A549 (cell line): ENCODE measurements at regions not wholly inside any gene's neighbourhood (a gene's known extent, or its start where the extent isn't known, plus 50 kb on each side); places are given as distances from the start of the nearest gene placed in this dataset.
A peak's percentile ranks its signal among the peaks of the same experiment; 100 is the strongest.

Experiments
- ATAC-seq, 2 experiments: fragments of 200-7000 bp in 1 of 2; fragments of >200 bp in 1 of 2; cut with Nextera tagmentation in 1 of 2; cut with Tn5 transposase in 1 of 2; 3 replicates each; pipeline versions ENCODE4 v1.8.0 to v1.9.1; 2018 to 2020; ENCODE audit warnings: mild to moderate bottlenecking in 1 of 2, moderate library complexity in 1 of 2
- CTCF ChIA-PET: fragments of 300-600 bp; sonication (Branson Sonifier 250); formaldehyde crosslinking; extraction: SDS; loops from one replicate; lab custom pipeline; 2021; ENCODE audit warnings: antibody characterized with exemption, inconsistent platforms; lab: Yijun Ruan, JAX
- POLR2A ChIA-PET: fragments of 350-600 bp; formaldehyde crosslinking; extraction: SDS; loops from one replicate; lab custom pipeline; 2021; ENCODE audit warnings: antibody characterized with exemption, inconsistent platforms; lab: Yijun Ruan, JAX
- DNase-seq, 2 experiments: peaks; one replicate each; pipeline versions ENCODE4 v3.0.0 to v3.0.0-alpha.2; 2011 to 2016; ENCODE audit warnings: low read depth in 1 of 2, low spot score in 1 of 2
- FAIRE-seq: peaks from 2 replicates; lab custom pipeline; 2011; peaks lifted over from hg19 to GRCh38; lab: Jason Lieb, UNC
- H3K27ac ChIP-seq, 2 experiments: fragments of >200 bp; sonication (Bioruptor Twin); formaldehyde crosslinking; 3 replicates each; pipeline ENCODE4 v1.5.1; 2016 to 2017
- H3K4me1 ChIP-seq: fragments of >200 bp; sonication (Bioruptor Twin); formaldehyde crosslinking; 3 replicates; pipeline ENCODE4 v1.6.1; 2016
- H3K4me2 ChIP-seq: fragments of >200 bp; sonication (Bioruptor Twin); formaldehyde crosslinking; 3 replicates; pipeline ENCODE4 v1.6.1; 2016
- H3K4me3 ChIP-seq: fragments of >200 bp; sonication (Bioruptor Twin); formaldehyde crosslinking; 3 replicates; pipeline ENCODE4 v1.5.1; 2016
- H3K9me3 ChIP-seq: fragments of >200 bp; sonication (Bioruptor Twin); formaldehyde crosslinking; 3 replicates; pipeline ENCODE4 v1.6.1; 2016
- BHLHE40 ChIP-seq: IDR thresholded peaks from 2 replicates; pipeline ENCODE4 v1.6.1; 2012; ENCODE audit warnings: low read depth, low read length, inconsistent platforms
- CBX8 ChIP-seq: fragments of 200-600 bp; sonication (generic); IDR thresholded peaks from 2 replicates; pipeline ENCODE4 v1.6.1; 2016
- CHD2 ChIP-seq: fragments of 150-350 bp; IDR thresholded peaks from 2 replicates; pipeline ENCODE4 v1.6.1; 2014; ENCODE audit warnings: low read length; ENCODE audit not compliant: partially characterized antibody
- EHF ChIP-seq: fragments of 250-450 bp; sonication (Bioruptor Pico); IDR thresholded peaks from 2 replicates; pipeline ENCODE4 v1.5.0; 2020; ENCODE audit warnings: mild to moderate bottlenecking
- EHMT2 ChIP-seq: fragments of 200-600 bp; sonication (generic); IDR thresholded peaks from 2 replicates; pipeline ENCODE4 v1.6.1; 2016; ENCODE audit warnings: antibody characterized with exemption, low read depth, mild to moderate bottlenecking, moderate library complexity
- FOSB ChIP-seq: fragments of 250-450 bp; sonication (Bioruptor Pico); IDR thresholded peaks from 2 replicates; pipeline ENCODE4 v1.5.0; 2020; ENCODE audit warnings: mild to moderate bottlenecking, moderate library complexity
- FOXS1 ChIP-seq: fragments of 250-450 bp; sonication (Bioruptor Pico); IDR thresholded peaks from 2 replicates; pipeline ENCODE4 v1.5.0; 2020; ENCODE audit warnings: mild to moderate bottlenecking, moderate library complexity
- GATA3 ChIP-seq: IDR thresholded peaks from 2 replicates; pipeline ENCODE4 v1.6.1; 2012; ENCODE audit warnings: borderline replicate concordance
- HES2 ChIP-seq: fragments of >200 bp; sonication (Bioruptor Twin); formaldehyde crosslinking; IDR thresholded peaks from 2 replicates; pipeline ENCODE4 v1.6.1; 2016
- HEYL ChIP-seq: fragments of 250-450 bp; sonication (Bioruptor Pico); IDR thresholded peaks from 2 replicates; pipeline ENCODE4 v1.8.0; 2021; ENCODE audit warnings: mild to moderate bottlenecking, moderate library complexity
- HOXB5 ChIP-seq: fragments of 250-450 bp; sonication (Bioruptor Pico); IDR thresholded peaks from 2 replicates; pipeline ENCODE4 v1.5.0; 2020; ENCODE audit warnings: mild to moderate bottlenecking, moderate library complexity
- KDM5A ChIP-seq: fragments of 200-600 bp; sonication (generic); IDR thresholded peaks from 2 replicates; pipeline ENCODE4 v1.6.1; 2016; ENCODE audit warnings: antibody characterized with exemption, mild to moderate bottlenecking
- MAFK ChIP-seq: fragments of 450-650 bp; IDR thresholded peaks from 2 replicates; pipeline ENCODE4 v1.6.1; 2014; ENCODE audit not compliant: partially characterized antibody
- NFE2L2 ChIP-seq: fragments of 150-350 bp; conservative IDR thresholded peaks from 2 replicates; pipeline ENCODE4 v1.6.1; 2014; ENCODE audit warnings: low read length
- PBX3 ChIP-seq: IDR thresholded peaks from 2 replicates; pipeline ENCODE4 v1.6.1; 2012
- PHF8 ChIP-seq: fragments of 200-600 bp; sonication (generic); IDR thresholded peaks from 2 replicates; pipeline ENCODE4 v1.6.1; 2016; ENCODE audit warnings: low read depth, mild to moderate bottlenecking, antibody characterized with exemption, moderate library complexity, borderline replicate concordance
- POLR2A ChIP-seq: IDR thresholded peaks from 2 replicates; pipeline ENCODE4 v1.6.1; 2012; ENCODE audit warnings: mild to moderate bottlenecking, low read length
- RARB ChIP-seq: fragments of 250-450 bp; sonication (Bioruptor Pico); IDR thresholded peaks from 2 replicates; pipeline ENCODE4 v1.8.0; 2021; ENCODE audit warnings: mild to moderate bottlenecking, moderate library complexity
- RCOR1 ChIP-seq: fragments of 150-350 bp; IDR thresholded peaks from 2 replicates; pipeline ENCODE4 v1.6.1; 2014; ENCODE audit warnings: antibody characterized with exemption, low read length, low read depth
- RNF2 ChIP-seq: fragments of 200-600 bp; sonication (generic); IDR thresholded peaks from 2 replicates; pipeline ENCODE4 v1.6.1; 2016; ENCODE audit warnings: low read depth, mild to moderate bottlenecking, antibody characterized with exemption, moderate library complexity, borderline replicate concordance
- SMC3 ChIP-seq: fragments of >200 bp; sonication (Bioruptor Twin); formaldehyde crosslinking; IDR thresholded peaks from 3 replicates; pipeline ENCODE4 v1.6.1; 2018; ENCODE audit warnings: inconsistent platforms
- SREBF2 ChIP-seq: fragments of 450-650 bp; IDR thresholded peaks from 2 replicates; pipeline ENCODE4 v1.6.1; 2014; ENCODE audit warnings: mild to moderate bottlenecking, moderate library complexity
- ZFP36 ChIP-seq: fragments of 450-650 bp; IDR thresholded peaks from 2 replicates; pipeline ENCODE4 v1.6.1; 2014; ENCODE audit warnings: borderline replicate concordance; ENCODE audit not compliant: partially characterized antibody
- WGBS: methylation state at CpG from one replicate; pipeline ENCODE4 v1.1.6; 2017; ENCODE audit errors: missing lambda C conversion rate; 5-methylcytosine and 5-hydroxymethylcytosine counted together
- TF ChIP-seq, protein P1 (sequence below): fragments of >200 bp; sonication (Bioruptor Twin); formaldehyde crosslinking; IDR thresholded peaks from 3 replicates; pipeline ENCODE4 v1.6.1; 2016
- TF ChIP-seq, protein P2 (sequence below): fragments of 150-350 bp; IDR thresholded peaks from 2 replicates; pipeline ENCODE4 v1.6.1; 2014; ENCODE audit warnings: low read depth, mild to moderate bottlenecking, low read length

- Histone ChIP-seq H3K9me3 (no peaks in the 10 kb centered on the region), H3K27ac (0 out of 6 replicates have a peak overlapping the region, but pooled peaks of 1 of the 2 experiments have one; percentile 16), H3K4me3 (no peak overlapping the region), H3K4me2 (no peak overlapping the region), H3K4me1 (peaks cover 6% of the 10 kb centered on the region; the same call in 2 of the 3 replicates)
- no peak for FAIRE-seq
- ChIA-PET POLR2A (no interaction called here), CTCF (no interaction called here)
- TF ChIP-seq, protein P1, sequence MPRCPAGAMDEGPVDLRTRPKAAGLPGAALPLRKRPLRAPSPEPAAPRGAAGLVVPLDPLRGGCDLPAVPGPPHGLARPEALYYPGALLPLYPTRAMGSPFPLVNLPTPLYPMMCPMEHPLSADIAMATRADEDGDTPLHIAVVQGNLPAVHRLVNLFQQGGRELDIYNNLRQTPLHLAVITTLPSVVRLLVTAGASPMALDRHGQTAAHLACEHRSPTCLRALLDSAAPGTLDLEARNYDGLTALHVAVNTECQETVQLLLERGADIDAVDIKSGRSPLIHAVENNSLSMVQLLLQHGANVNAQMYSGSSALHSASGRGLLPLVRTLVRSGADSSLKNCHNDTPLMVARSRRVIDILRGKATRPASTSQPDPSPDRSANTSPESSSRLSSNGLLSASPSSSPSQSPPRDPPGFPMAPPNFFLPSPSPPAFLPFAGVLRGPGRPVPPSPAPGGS, result no peak
- no peak for TF ChIP-seq PHF8
- TF ChIP-seq BHLHE40, result no peak
- TF ChIP-seq SREBF2, result no peak
- peak; percentile 81 for TF ChIP-seq MAFK
- TF ChIP-seq EHMT2, result no peak
- TF ChIP-seq EHF (CRISPR knock-in tag), result no peak
- no peak for TF ChIP-seq FOXS1
- TF ChIP-seq SMC3, result no peak
- no peak for TF ChIP-seq HEYL
- peak; percentile 39 for TF ChIP-seq NFE2L2
- no peak for TF ChIP-seq RNF2
- TF ChIP-seq RCOR1, result no peak
- no peak for TF ChIP-seq RARB (CRISPR knock-in tag)
- TF ChIP-seq FOSB (CRISPR knock-in tag), result no peak
- no peak for ATAC-seq
- DNase-seq, result peak in 1 of 2 experiments; percentile 4
Measured at GRCh38 chr5:66415208-66415607, 181.0 kb upstream of the MAST4 start.

DNA sequence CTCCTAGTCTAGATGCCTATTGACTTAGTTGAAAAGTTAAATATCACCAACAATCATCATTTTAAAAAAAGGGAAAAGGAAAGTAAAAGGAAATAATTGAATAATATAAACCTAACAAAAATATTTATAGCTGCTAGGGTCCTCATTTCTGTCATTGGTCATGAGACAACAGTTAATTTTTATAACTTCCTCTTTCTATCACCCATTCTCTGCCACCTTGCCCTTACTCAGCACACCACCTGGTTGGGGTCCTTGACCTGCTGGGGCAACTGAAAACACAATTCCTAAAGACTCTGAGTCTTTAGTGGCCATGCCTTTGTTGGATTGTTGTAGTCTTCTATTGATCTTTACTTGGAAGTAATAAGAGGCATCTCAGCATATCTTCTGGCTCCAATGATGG is 179.5 kb upstream of the MAST4 start:
- Histone ChIP-seq H3K27ac (no peak overlapping the region), H3K4me3 (no peak overlapping the region), H3K4me2 (no peak overlapping the region), H3K4me1 (peaks cover 6% of the 10 kb centered on the region; the same call in 2 of the 3 replicates), H3K9me3 (no peaks in the 10 kb centered on the region)
- DNase-seq (no peak), FAIRE-seq (no peak), ATAC-seq (no peak)
- TF ChIP-seq ZFP36 (no peak), HOXB5 (CRISPR knock-in tag) (no peak), PBX3 (no peak), GATA3 (no peak), HES2 (no peak), HEYL (no peak), CHD2 (no peak), CBX8 (no peak), KDM5A (no peak)
- TF ChIP-seq, protein P2, sequence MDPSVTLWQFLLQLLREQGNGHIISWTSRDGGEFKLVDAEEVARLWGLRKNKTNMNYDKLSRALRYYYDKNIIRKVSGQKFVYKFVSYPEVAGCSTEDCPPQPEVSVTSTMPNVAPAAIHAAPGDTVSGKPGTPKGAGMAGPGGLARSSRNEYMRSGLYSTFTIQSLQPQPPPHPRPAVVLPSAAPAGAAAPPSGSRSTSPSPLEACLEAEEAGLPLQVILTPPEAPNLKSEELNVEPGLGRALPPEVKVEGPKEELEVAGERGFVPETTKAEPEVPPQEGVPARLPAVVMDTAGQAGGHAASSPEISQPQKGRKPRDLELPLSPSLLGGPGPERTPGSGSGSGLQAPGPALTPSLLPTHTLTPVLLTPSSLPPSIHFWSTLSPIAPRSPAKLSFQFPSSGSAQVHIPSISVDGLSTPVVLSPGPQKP, result no peak
- ChIA-PET POLR2A (no interaction called here), CTCF (no interaction called here)

DNA sequence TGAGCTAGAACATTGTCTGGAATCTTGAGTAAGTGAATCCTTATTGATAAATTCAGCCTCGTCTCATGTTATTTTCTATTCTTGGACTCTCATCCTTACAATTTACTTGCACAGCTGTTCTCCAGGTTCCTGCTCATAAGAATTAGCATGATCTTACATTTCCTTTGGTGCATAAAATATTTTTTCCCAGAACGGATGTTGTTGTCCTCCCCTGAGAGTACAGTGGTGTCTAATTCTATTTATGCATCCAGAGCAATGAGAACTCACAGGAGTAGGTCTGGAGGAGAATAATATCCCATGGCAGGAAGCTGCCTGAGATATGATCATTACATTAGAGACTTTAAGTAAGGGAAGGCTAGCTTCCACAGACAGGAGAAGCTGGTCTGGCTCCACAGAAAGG is 178.4 kb upstream of the MAST4 start:
- CTCF ChIA-PET, result interaction anchor here (1.3 kb wide), 1 partner anchor 24 kb away, joined by 3 read pairs; no protein-coding TSS in a partner anchor
- FAIRE-seq, result no peak
- TF ChIP-seq EHMT2, result no peak
- TF ChIP-seq POLR2A, result no peak
- no peak for TF ChIP-seq GATA3
- H3K4me2 ChIP-seq, result no peak overlapping the region
- POLR2A ChIA-PET, result no interaction called here
- WGBS, result 43% methylated on average over 2 of the region's 2 CpGs
- ATAC-seq, result no peak
- no peak overlapping the region for H3K4me3 ChIP-seq
- no peak for DNase-seq
- no peak overlapping the region for H3K27ac ChIP-seq
- H3K4me1 ChIP-seq, result peaks cover 6% of the 10 kb centered on the region; the same call in 2 of the 3 replicates
- H3K9me3 ChIP-seq, result no peaks in the 10 kb centered on the region
